ENCODE measurements at regions not wholly inside any gene's neighbourhood (a gene's known extent, or its start where the extent isn't known, plus 50 kb on each side); places are given as distances from the start of the nearest gene placed in this dataset.
A peak's percentile ranks its signal among the peaks of the same experiment; 100 is the strongest.

DNA sequence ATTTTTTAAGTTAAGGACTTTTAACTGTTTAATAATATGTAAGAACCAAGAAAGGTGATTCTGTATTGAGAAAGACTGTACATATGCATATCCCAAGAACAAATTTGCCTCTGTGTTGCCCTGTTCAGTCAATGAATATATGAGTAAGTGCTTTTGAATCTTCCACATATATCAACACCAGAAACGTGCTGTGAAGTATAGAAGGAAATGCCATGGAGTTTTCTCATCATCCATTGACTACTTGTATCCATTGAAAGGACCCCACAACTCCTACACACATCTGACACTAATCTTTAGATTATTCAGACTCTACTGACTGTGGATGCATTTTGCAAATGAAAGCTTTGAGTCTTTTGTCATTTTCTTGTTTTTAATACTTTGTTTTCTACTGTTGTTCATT is 366.9 kb downstream of the S1PR1 start (continued):
- TF ChIP-seq CSRNP3 (CRISPR knock-in tag; IDR thresholded peaks at IDR 0.05) = no peak

GRCh38 chr1:101605878-101606277 is 369.1 kb downstream of the S1PR1 start:
- TF ChIP-seq ESRRG (CRISPR knock-in tag; IDR thresholded peaks at IDR 0.05) (no peak), ARNTL (CRISPR knock-in tag; IDR thresholded peaks at IDR 0.05; ENCODE audit: borderline replicate concordance, low read depth) (no peak), OSR1 (CRISPR knock-in tag; IDR thresholded peaks at IDR 0.05) (no peak), PATZ1 (CRISPR knock-in tag; IDR thresholded peaks at IDR 0.05; ENCODE audit: borderline replicate concordance) (no peak), TSHZ2 (CRISPR knock-in tag; IDR thresholded peaks at IDR 0.05) (no peak), ZC3H10 (CRISPR knock-in tag; IDR thresholded peaks at IDR 0.05) (no peak), GLIS3 (CRISPR knock-in tag; IDR thresholded peaks at IDR 0.05) (no peak), ISL1 (CRISPR knock-in tag; IDR thresholded peaks at IDR 0.05) (peak; percentile 88), TCF4 (CRISPR knock-in tag; IDR thresholded peaks at IDR 0.05; ENCODE audit: borderline replicate concordance) (no peak), CSDC2 (CRISPR knock-in tag; IDR thresholded peaks at IDR 0.05) (no peak), RARB (CRISPR knock-in tag; IDR thresholded peaks at IDR 0.05) (no peak), CSRNP3 (CRISPR knock-in tag; IDR thresholded peaks at IDR 0.05) (no peak), ZFP3 (CRISPR knock-in tag; IDR thresholded peaks at IDR 0.05) (peak; percentile 29; the same call in 1 of the 2 replicates), PPARA (CRISPR knock-in tag; IDR thresholded peaks at IDR 0.05; ENCODE audit: borderline replicate concordance) (no peak), CREB5 (CRISPR knock-in tag; IDR thresholded peaks at IDR 0.05; ENCODE audit: low read depth) (peak; percentile 51; the same call in 1 of the 2 replicates), ZFP30 (CRISPR knock-in tag; IDR thresholded peaks at IDR 0.05) (no peak)
- ATAC-seq = no peak

DNA sequence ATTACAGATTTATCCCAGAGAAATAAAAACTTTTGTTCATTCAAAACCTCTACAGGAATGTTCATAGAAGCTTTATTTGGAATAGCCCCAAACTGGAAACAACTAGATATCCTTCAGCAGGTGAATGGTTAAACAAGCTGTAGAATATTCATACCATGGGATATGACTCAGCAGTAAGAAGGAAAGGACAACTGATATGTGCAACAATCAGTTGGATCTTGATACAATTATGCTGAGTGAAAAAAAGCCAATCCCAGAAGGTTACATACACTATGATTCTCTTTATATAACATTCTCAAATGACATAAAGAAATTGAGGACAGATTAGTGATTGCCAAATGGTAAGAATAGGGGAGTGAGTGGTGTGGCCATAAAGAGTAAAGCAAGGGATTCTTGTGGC is 376.7 kb downstream of the S1PR1 start:
- ATAC-seq = no peak
- TF ChIP-seq PPARA (CRISPR knock-in tag; IDR thresholded peaks at IDR 0.05; ENCODE audit: borderline replicate concordance) = no peak
- no peak for TF ChIP-seq PATZ1 (CRISPR knock-in tag; IDR thresholded peaks at IDR 0.05; ENCODE audit: borderline replicate concordance)
- no peak for TF ChIP-seq TOX (CRISPR knock-in tag; IDR thresholded peaks at IDR 0.05; ENCODE audit: borderline replicate concordance)
- no peak for TF ChIP-seq CSRNP3 (CRISPR knock-in tag; IDR thresholded peaks at IDR 0.05)
- TF ChIP-seq SNAI2 (CRISPR knock-in tag; IDR thresholded peaks at IDR 0.05) = no peak
- no peak for TF ChIP-seq ISL1 (CRISPR knock-in tag; IDR thresholded peaks at IDR 0.05)
- TF ChIP-seq RARB (CRISPR knock-in tag; IDR thresholded peaks at IDR 0.05) = no peak
- no peak for TF ChIP-seq BACH2 (CRISPR knock-in tag; IDR thresholded peaks at IDR 0.05; ENCODE audit: borderline replicate concordance)
- no peak for TF ChIP-seq ZNF8 (CRISPR knock-in tag; IDR thresholded peaks at IDR 0.05)
- no peak for TF ChIP-seq TSHZ2 (CRISPR knock-in tag; IDR thresholded peaks at IDR 0.05)
- no peak for TF ChIP-seq ARNTL (CRISPR knock-in tag; IDR thresholded peaks at IDR 0.05; ENCODE audit: borderline replicate concordance, low read depth)
